H1 (cell line): ENCODE measurements at regions not wholly inside any gene's neighbourhood (a gene's known extent, or its start where the extent isn't known, plus 50 kb on each side); places are given as distances from the start of the nearest gene placed in this dataset.

Experiments used
- CTCF ChIA-PET: fragments of 300-600 bp; sonication (Branson Sonifier 250); formaldehyde crosslinking; loops from one replicate; lab custom pipeline; 2021; ENCODE audit not compliant: partially characterized antibody; lab: Charles Lee
- POLR2A ChIA-PET: fragments of 300-600 bp; sonication (Branson Sonifier 250); formaldehyde crosslinking; loops from one replicate; lab custom pipeline; 2021; ENCODE audit warnings: inconsistent platforms; ENCODE audit not compliant: partially characterized antibody; lab: Charles Lee
- DNase-seq, 2 experiments: peaks; one replicate each; pipeline versions ENCODE4 v3.0.0 to v3.0.0-alpha.2; 2010 to 2022; ENCODE audit warnings: low spot score in 2 of 2, low read depth in 1 of 2, mixed read lengths in 1 of 2
- FAIRE-seq: peaks from 2 replicates; lab custom pipeline; 2011; peaks lifted over from hg19 to GRCh38; lab: Jason Lieb, UNC
- H2AFZ ChIP-seq: 2 replicates; pipeline ENCODE4 v1.8.1; 2012; ENCODE audit warnings: low read length, inconsistent platforms
- H2AK5ac ChIP-seq: 2 replicates; pipeline ENCODE4 v1.6.1; 2013; ENCODE audit warnings: low read depth, low read length
- H2BK120ac ChIP-seq: replicated peaks from 2 replicates; pipeline ENCODE3; 2013; ENCODE audit warnings: low read depth, low read length, inconsistent platforms
- H2BK12ac ChIP-seq: 2 replicates; pipeline ENCODE4 v1.6.1; 2013; ENCODE audit warnings: low read depth, low read length
- H2BK15ac ChIP-seq: 2 replicates; pipeline ENCODE4 v1.6.1; 2013; ENCODE audit warnings: low read length
- H2BK20ac ChIP-seq: 2 replicates; pipeline ENCODE4 v1.6.1; 2013; ENCODE audit warnings: low read length
- H2BK5ac ChIP-seq: 2 replicates; pipeline ENCODE4 v1.6.1; 2013; ENCODE audit warnings: low read depth, low read length
- H3K14ac ChIP-seq: 2 replicates; pipeline ENCODE4 v1.6.1; 2013; ENCODE audit warnings: inconsistent platforms; ENCODE audit not compliant: insufficient read length
- H3K18ac ChIP-seq: 2 replicates; pipeline ENCODE4 v1.6.1; 2013; ENCODE audit warnings: low read length; ENCODE audit errors: extremely low read depth
- H3K23ac ChIP-seq: 2 replicates; pipeline ENCODE4 v1.6.1; 2013; ENCODE audit warnings: inconsistent platforms; ENCODE audit not compliant: insufficient read length
- H3K23me2 ChIP-seq: 2 replicates; pipeline ENCODE4 v1.6.1; 2013; ENCODE audit warnings: low read depth, low read length
- H3K27ac ChIP-seq: 2 replicates; pipeline ENCODE4 v1.6.1; 2011; ENCODE audit warnings: low read depth, low read length, inconsistent platforms
- H3K27me3 ChIP-seq, 4 experiments: replicated peaks in 1 of 4; 1 replicate in 1 of 4; 2 replicates in 3 of 4; pipeline versions ENCODE4 v1.6.1 to v1.8.1; 2011 to 2013; ENCODE audit warnings: low read length in 3 of 4, mild to moderate bottlenecking in 3 of 4, inconsistent platforms in 2 of 4, mixed read lengths in 2 of 4, moderate library complexity in 1 of 4; ENCODE audit not compliant: control insufficient read depth in 3 of 4, insufficient read depth in 3 of 4; ENCODE audit errors: extremely low read depth in 1 of 4
- H3K36me3 ChIP-seq, 4 experiments: 2 replicates each; pipeline versions ENCODE4 v1.6.1 to v1.8.1; 2011 to 2013; ENCODE audit warnings: mild to moderate bottlenecking in 4 of 4, low read length in 3 of 4, moderate library complexity in 2 of 4, control low read depth in 1 of 4, inconsistent platforms in 1 of 4; ENCODE audit not compliant: insufficient read depth in 4 of 4, control insufficient read depth in 2 of 4
- H3K4ac ChIP-seq: replicated peaks from 2 replicates; pipeline ENCODE3; 2013; ENCODE audit warnings: low read length, low read depth, mixed read lengths, inconsistent platforms; ENCODE audit not compliant: insufficient read length
- H3K4me1 ChIP-seq, 4 experiments: replicated peaks in 1 of 4; 1 replicate in 1 of 4; 2 replicates in 3 of 4; pipeline versions ENCODE4 v1.6.1 to v1.8.1; 2011 to 2013; ENCODE audit warnings: low read length in 3 of 4, inconsistent platforms in 2 of 4, mixed read lengths in 1 of 4; ENCODE audit not compliant: insufficient read depth in 4 of 4, control insufficient read depth in 3 of 4
- H3K4me2 ChIP-seq, 2 experiments: 2 replicates each; pipeline versions ENCODE4 v1.6.1 to v1.8.1; 2011 to 2013; ENCODE audit warnings: low read depth in 2 of 2, low read length in 2 of 2, control low read depth in 1 of 2, inconsistent platforms in 1 of 2, mild to moderate bottlenecking in 1 of 2; ENCODE audit not compliant: insufficient read depth in 1 of 2
- H3K4me3 ChIP-seq, 4 experiments: fragments of 200-600, 300-600 bp in 1 of 4; sonication (generic), shearing (Covaris generic), sonication (Bioruptor Twin) in 1 of 4; 2 replicates each; pipeline versions ENCODE4 v1.5.1 to v1.8.1; 2011 to 2016; ENCODE audit warnings: low read length in 4 of 4, low read depth in 3 of 4, control low read depth in 2 of 4, inconsistent platforms in 2 of 4, mild to moderate bottlenecking in 2 of 4, mixed read lengths in 1 of 4, moderate library complexity in 1 of 4; ENCODE audit not compliant: insufficient read depth in 2 of 4; ENCODE audit errors: extremely low read depth in 1 of 4
- H3K56ac ChIP-seq: replicated peaks from 2 replicates; pipeline ENCODE3; 2013; ENCODE audit warnings: low read depth, mild to moderate bottlenecking, mixed read lengths, low read length, inconsistent platforms; ENCODE audit not compliant: insufficient read length
- H3K79me1 ChIP-seq: 2 replicates; pipeline ENCODE4 v1.6.1; 2013; ENCODE audit warnings: low read depth, low read length, control low read depth
- H3K79me2 ChIP-seq, 2 experiments: 2 replicates each; pipeline versions ENCODE4 v1.6.1 to v1.8.1; 2012 to 2013; ENCODE audit warnings: low read length in 2 of 2, mild to moderate bottlenecking in 2 of 2, inconsistent platforms in 1 of 2; ENCODE audit not compliant: insufficient read depth in 2 of 2, control insufficient read depth in 1 of 2
- H3K9ac ChIP-seq, 4 experiments: replicated peaks in 1 of 4; 1 replicate in 1 of 4; 2 replicates in 3 of 4; pipeline versions ENCODE4 v1.6.1 to v1.8.1; 2011 to 2013; ENCODE audit warnings: low read depth in 3 of 4, low read length in 3 of 4, control low read depth in 2 of 4, mild to moderate bottlenecking in 2 of 4, moderate library complexity in 2 of 4, inconsistent platforms in 1 of 4; ENCODE audit errors: extremely low read depth in 1 of 4
- H3K9me3 ChIP-seq, 2 experiments: 2 replicates each; pipeline versions ENCODE4 v1.6.1 to v1.8.1; 2012 to 2013; ENCODE audit warnings: mild to moderate bottlenecking in 2 of 2, moderate library complexity in 2 of 2, control low read depth in 1 of 2, inconsistent platforms in 1 of 2, low read depth in 1 of 2, low read length in 1 of 2, mixed read lengths in 1 of 2; ENCODE audit not compliant: insufficient read depth in 2 of 2
- H4K20me1 ChIP-seq, 2 experiments: replicated peaks in 1 of 2; 2 replicates each; pipeline versions ENCODE3 to v1.8.1; 2011 to 2013; ENCODE audit warnings: inconsistent platforms in 2 of 2, low read length in 2 of 2, mild to moderate bottlenecking in 1 of 2; ENCODE audit not compliant: insufficient read depth in 2 of 2, control insufficient read depth in 1 of 2
- H4K5ac ChIP-seq: 2 replicates; pipeline ENCODE4 v1.6.1; 2013; ENCODE audit warnings: low read length, low read depth, mixed read lengths, inconsistent platforms; ENCODE audit not compliant: insufficient read length
- H4K8ac ChIP-seq: 2 replicates; pipeline ENCODE4 v1.8.0; 2013; ENCODE audit warnings: mild to moderate bottlenecking, moderate library complexity, low read length, inconsistent platforms; ENCODE audit not compliant: insufficient read depth; ENCODE audit errors: extremely low read depth
- H4K91ac ChIP-seq: replicated peaks from 2 replicates; pipeline ENCODE3; 2013; ENCODE audit warnings: low read length, mixed read lengths, inconsistent platforms; ENCODE audit not compliant: insufficient read length
- BRCA1 ChIP-seq: IDR thresholded peaks from 2 replicates; pipeline ENCODE4 v1.6.1; 2012; ENCODE audit warnings: low read depth, low read length, improper control_type of control experiment
- CBX8 ChIP-seq: fragments of 300-800, 300-1000 bp; sonication (generic); IDR thresholded peaks from 2 replicates; pipeline ENCODE4 v1.7.1; 2016; ENCODE audit warnings: low read depth, low read length, borderline replicate concordance
- CEBPB ChIP-seq: IDR thresholded peaks from 2 replicates; pipeline ENCODE4 v1.6.1; 2012; ENCODE audit warnings: low read depth, low read length
- EGR1 ChIP-seq: IDR thresholded peaks from 2 replicates; pipeline ENCODE4 v1.6.1; 2011; ENCODE audit warnings: low read depth, low read length, borderline replicate concordance
- JUN ChIP-seq: IDR thresholded peaks from 2 replicates; pipeline ENCODE4 v1.6.1; 2011; ENCODE audit warnings: low read depth, mild to moderate bottlenecking, improper control_type of control experiment, low read length
- JUND ChIP-seq: IDR thresholded peaks from 2 replicates; pipeline ENCODE4 v1.6.1; 2011; ENCODE audit warnings: mild to moderate bottlenecking, improper control_type of control experiment, low read length
- MAX ChIP-seq: IDR thresholded peaks from 2 replicates; pipeline ENCODE4 v1.6.1; 2012; ENCODE audit warnings: inconsistent platforms
- RAD21 ChIP-seq, 2 experiments: IDR thresholded peaks in 1 of 2; conservative IDR thresholded peaks in 1 of 2; 2 replicates each; pipeline ENCODE4 v1.6.1; 2011; ENCODE audit warnings: low read depth in 2 of 2, low read length in 2 of 2, improper control_type of control experiment in 1 of 2, inconsistent platforms in 1 of 2, mild to moderate bottlenecking in 1 of 2, moderate library complexity in 1 of 2
- RBBP5 ChIP-seq: IDR thresholded peaks from 2 replicates; pipeline ENCODE4 v1.7.1; 2012; ENCODE audit warnings: low read depth, mild to moderate bottlenecking, inconsistent platforms, low read length, moderate library complexity, borderline replicate concordance
- RFX5 ChIP-seq: IDR thresholded peaks from 2 replicates; pipeline ENCODE4 v1.6.1; 2011; ENCODE audit warnings: low read depth, low read length, improper control_type of control experiment, borderline replicate concordance
- SAP30 ChIP-seq: fragments of 300-600 bp; sonication (generic); IDR thresholded peaks from 2 replicates; pipeline ENCODE4 v1.7.1; 2012; ENCODE audit warnings: low read length, moderate library complexity, mild to moderate bottlenecking, inconsistent platforms; ENCODE audit not compliant: insufficient read depth, insufficient replicate concordance
- SIRT6 ChIP-seq: IDR thresholded peaks from one replicate; pipeline ENCODE4 v1.7.1; 2012; ENCODE audit warnings: low read length, inconsistent platforms
- SIX5 ChIP-seq: IDR thresholded peaks from 2 replicates; pipeline ENCODE4 v1.6.1; 2011; ENCODE audit warnings: mild to moderate bottlenecking, low read depth, low read length
- SP4 ChIP-seq: IDR thresholded peaks from 2 replicates; pipeline ENCODE4 v1.6.1; 2012; ENCODE audit warnings: low read length, inconsistent platforms
- TBP ChIP-seq: IDR thresholded peaks from 2 replicates; pipeline ENCODE4 v1.6.1; 2011; ENCODE audit warnings: low read depth, low read length, improper control_type of control experiment
- WGBS, 2 experiments: shearing (Covaris generic) in 1 of 2; methylation state at CpG; one replicate each; pipeline versions ENCODE4 v1.1.6 to v1.1.7; 2013 to 2015; ENCODE audit warnings: low lambda C conversion rate in 2 of 2, mixed read lengths in 2 of 2, inconsistent platforms in 1 of 2, low coverage in 1 of 2, missing lambda C conversion rate in 1 of 2; ENCODE audit not compliant: insufficient replicate concordance in 2 of 2, insufficient coverage in 1 of 2, insufficient read length in 1 of 2; ENCODE audit errors: extremely low coverage in 1 of 2, missing lambda C conversion rate in 1 of 2; 5-methylcytosine and 5-hydroxymethylcytosine counted together

- H3K23ac ChIP-seq, result no peak overlapping the region
- H3K4me3 ChIP-seq, result no peak overlapping the region
- H2BK15ac ChIP-seq, result no peak overlapping the region
- TF ChIP-seq RBBP5 (no peak), EGR1 (no peak), RAD21 (IDR thresholded peaks at IDR 0.05 in 1 of 2, conservative IDR thresholded peaks at IDR 0.05 in 1 of 2; ENCODE audit: low read depth in 2 of 2, low read length in 2 of 2) (no peak), CBX8 (no peak), JUN (no peak), BRCA1 (no peak), TBP (no peak), SIRT6 (no peak), CEBPB (no peak), RFX5 (no peak), SIX5 (no peak), SP4 (no peak), MAX (no peak), JUND (no peak), SAP30 (no peak)
- H2BK120ac ChIP-seq, result no peak overlapping the region
- no peak overlapping the region for H4K5ac ChIP-seq
- H2BK5ac ChIP-seq, result no peak overlapping the region
- no peaks in the 10 kb centered on the region for H3K79me1 ChIP-seq
- H4K91ac ChIP-seq, result no peak overlapping the region
- no peak overlapping the region for H4K8ac ChIP-seq
- no peak overlapping the region for H3K4ac ChIP-seq
- H3K4me2 ChIP-seq, result no peak overlapping the region
- no peaks in the 10 kb centered on the region for H3K9me3 ChIP-seq
- POLR2A ChIA-PET, result no interaction called here
- H3K4me1 ChIP-seq, result no peaks in the 10 kb centered on the region
- no peak overlapping the region for H3K9ac ChIP-seq
- H3K14ac ChIP-seq, result no peak overlapping the region
- H2BK20ac ChIP-seq, result no peak overlapping the region
- no peak overlapping the region for H2AK5ac ChIP-seq
- WGBS, 2 experiments, result 95% methylated on average over 3 of the region's 3 CpGs; no CpG with 5 or more reads in 1 of the 2 experiments
- no peak overlapping the region for H2BK12ac ChIP-seq
- no peaks in the 10 kb centered on the region for H3K79me2 ChIP-seq
- CTCF ChIA-PET, result interaction anchor here (0.6 kb wide), 2 partner anchors 37 to 1064 kb away, joined by 3 to 5 read pairs; no protein-coding TSS in a partner anchor
- H3K36me3 ChIP-seq, result no peaks in the 10 kb centered on the region
- H3K27ac ChIP-seq, result no peak overlapping the region
- no peaks in the 10 kb centered on the region for H4K20me1 ChIP-seq
- H3K27me3 ChIP-seq, result no peaks in the 10 kb centered on the region
- FAIRE-seq (no peak), DNase-seq (no peak)
- no peak overlapping the region for H2AFZ ChIP-seq
- H3K23me2 ChIP-seq, result no peaks in the 10 kb centered on the region
- H3K56ac ChIP-seq, result no peak overlapping the region
- H3K18ac ChIP-seq, result no peak overlapping the region
Observed at GRCh38 chr3:166829896-166830295, 550.2 kb downstream of the ZBBX start.
